ENCODE measurements at regions not wholly inside any gene's neighbourhood (a gene's known extent, or its start where the extent isn't known, plus 50 kb on each side); places are given as distances from the start of the nearest gene placed in this dataset.

- TF ChIP-seq CTCF (conservative IDR thresholded peaks at IDR 0.05) (no peak), EZH2 (IDR thresholded peaks at IDR 0.05; ENCODE audit: low read depth) (no peak)
Measured at GRCh38 chr6:160882791-160883279, 108.7 kb upstream of the MAP3K4 start.

Measured in PC-9 (cell line).